ENCODE measurements at regions not wholly inside any gene's neighbourhood (a gene's known extent, or its start where the extent isn't known, plus 50 kb on each side); places are given as distances from the start of the nearest gene placed in this dataset.

- DNase-seq (ENCODE audit: low read depth): no peak
Observed at GRCh38 chr2:239500574-239501550, 100.0 kb upstream of the HDAC4 start.

DNA sequence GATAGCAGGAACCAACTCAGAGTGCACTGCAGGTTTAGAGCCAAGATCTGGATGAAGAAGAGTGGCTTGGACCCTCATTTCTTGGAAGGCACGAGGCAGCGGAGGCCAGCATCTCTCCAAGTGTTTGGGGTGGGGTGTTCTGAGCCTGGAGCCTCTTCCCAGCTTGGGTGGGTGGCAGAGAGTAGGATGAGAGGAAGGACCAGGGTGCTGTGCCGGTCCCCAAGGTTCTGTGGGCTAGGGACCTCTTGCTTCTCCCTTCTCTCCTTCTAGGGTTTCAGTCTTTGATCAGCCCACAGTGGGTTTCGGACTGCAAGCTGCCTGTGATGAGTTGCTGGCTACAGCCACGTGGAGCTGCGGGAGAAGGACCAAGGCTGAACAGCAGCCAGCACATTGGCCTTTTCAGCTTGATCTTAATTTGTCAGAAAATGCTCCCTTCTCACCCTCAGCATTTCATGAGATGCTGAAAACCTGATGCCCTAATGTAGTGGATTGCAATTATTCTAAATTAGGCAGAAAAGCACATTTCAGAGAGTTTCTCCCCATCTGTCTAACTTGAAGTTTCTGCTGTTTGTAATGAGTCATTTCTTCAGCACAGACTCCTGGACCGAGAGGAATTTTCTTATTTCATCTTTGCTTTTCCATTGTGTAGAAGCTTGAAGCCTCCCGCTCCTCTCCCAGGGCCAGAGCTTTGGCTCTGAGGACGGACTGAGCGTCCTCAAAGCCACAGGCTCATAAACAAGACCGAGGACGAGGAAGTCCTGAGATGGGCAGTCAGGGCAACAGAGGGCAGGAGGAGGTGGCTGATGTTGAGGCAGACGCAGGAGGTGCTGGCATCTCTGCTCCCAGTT, 99.1 kb upstream of the HDAC4 start:
- no peak for DNase-seq (ENCODE audit: low read depth)

DNA sequence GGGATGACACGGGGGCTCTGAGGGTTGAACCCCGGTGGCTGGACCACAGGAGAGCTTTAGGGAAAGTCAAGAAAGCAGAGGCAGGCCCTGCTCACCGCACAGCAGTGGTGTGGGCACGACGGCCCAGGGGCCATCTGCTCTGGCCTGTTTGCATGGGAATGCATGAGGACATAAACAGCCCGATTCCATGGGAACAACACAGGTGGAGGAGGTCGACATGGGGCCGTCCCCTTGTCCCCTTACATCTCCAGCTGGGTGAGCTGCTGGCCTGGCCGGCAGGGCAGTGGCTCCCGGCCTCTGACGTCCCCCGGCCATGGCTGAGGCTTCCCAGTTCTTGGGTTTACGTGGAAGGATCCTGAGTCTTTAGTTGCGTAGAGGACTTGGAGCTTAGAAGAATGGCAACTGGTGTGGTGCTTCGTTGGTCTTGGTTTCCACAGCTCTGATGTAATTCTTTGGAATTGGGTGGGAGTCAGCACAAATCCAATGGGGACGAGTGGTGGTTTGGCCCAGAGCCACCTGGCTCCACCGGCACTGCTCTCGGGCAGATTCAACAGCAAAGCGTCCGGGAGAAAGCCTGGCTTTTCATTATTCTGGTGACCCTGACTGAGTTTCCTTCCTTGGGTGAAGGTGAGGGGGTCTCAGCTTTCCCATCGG, 98.3 kb upstream of the HDAC4 start:
- no peak for DNase-seq (ENCODE audit: low read depth)

- DNase-seq (ENCODE audit: low read depth): no peak
Observed at GRCh38 chr2:239498576-239498975, 97.8 kb upstream of the HDAC4 start.

DNA sequence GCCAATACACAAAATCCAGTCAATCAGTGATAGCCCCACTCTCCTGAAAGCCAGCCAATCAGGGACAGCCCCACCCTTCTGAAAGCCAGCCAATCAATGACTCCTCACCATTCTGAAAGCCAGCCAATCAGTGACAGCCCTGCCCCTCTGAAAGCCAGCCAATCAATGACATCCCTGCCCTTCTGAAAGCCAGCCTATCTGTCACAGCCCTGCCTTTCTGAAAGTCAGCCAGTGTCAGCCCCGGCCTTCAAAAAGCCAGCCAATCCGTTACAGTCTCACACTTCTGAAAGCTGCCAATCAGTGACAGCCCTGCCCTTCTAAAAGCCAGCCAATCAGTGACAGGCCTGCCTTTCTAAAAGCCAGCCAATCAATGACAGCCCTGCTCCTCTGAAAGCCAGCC, 95.9 kb upstream of the HDAC4 start:
- no peak for DNase-seq (ENCODE audit: low read depth)

DNA sequence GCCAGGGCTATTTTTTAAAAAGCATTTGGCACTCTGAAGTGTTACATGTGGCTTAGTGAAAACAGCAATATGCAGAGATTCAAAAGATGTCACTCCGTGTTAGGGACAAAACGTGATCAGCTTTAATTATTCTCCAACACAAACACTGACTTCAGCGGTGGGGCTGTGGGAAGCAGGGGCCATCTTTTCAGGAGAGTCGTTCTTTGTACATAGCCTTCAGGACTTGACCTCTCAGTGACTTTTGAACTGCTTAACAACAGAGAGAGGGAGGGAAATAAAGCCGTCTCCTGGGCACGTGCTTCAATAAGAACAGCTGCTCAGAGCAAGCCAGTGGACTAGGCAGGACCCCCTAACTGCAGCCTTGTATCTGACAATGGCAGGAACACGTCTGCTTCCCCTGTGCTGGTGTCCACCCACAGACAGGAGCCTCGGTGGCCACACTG, 95.0 kb upstream of the HDAC4 start:
- no peak for DNase-seq (ENCODE audit: low read depth)

GRCh38 chr2:239495175-239495574, 94.4 kb upstream of the HDAC4 start:
- DNase-seq (ENCODE audit: low read depth): no peak

DNA sequence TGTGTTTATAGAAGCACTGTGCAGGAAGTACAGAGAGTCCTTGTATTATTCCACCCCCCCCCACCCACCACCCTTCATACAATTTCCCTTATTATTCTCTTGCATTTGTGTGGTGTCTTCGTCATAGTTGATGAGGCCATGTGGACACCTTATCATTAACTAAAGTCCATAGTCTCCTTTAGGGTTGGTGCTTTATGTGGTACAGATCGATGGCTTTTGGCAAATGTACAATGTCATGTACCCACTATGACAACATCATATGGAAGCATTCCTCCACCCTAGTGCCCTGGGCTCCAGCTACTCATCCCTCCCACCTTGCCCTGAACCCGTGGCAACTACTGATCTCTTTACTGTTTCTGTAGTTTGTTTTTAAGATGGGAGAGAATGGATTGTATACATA, 93.8 kb upstream of the HDAC4 start:
- no peak for DNase-seq (ENCODE audit: low read depth)

- DNase-seq (ENCODE audit: low read depth): no peak
Observed at GRCh38 chr2:239489481-239489880, 88.7 kb upstream of the HDAC4 start.

DNA sequence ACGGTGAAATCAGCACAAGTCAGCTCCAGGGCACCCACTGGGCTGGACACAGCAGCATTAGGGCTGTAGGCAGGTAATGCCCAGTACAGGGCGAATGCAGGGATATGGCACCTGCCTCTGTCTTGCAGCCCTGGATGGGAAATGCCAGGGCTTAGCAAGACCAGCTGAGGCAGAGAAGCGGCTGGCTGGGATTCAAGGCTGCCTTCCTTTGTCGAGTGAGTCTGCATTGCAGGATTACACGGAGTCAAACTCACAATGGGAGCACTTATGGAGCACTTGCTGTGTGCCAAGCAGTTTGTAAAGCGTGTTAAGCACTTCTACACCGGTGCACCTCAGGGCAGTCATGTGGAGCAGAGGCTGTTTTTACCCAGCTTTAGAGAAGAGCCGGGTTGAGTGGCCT, 87.3 kb upstream of the HDAC4 start:
- no peak for DNase-seq (ENCODE audit: low read depth)

- DNase-seq (ENCODE audit: low read depth): no peak
Observed at GRCh38 chr2:239487272-239487671, 86.5 kb upstream of the HDAC4 start.

DNA sequence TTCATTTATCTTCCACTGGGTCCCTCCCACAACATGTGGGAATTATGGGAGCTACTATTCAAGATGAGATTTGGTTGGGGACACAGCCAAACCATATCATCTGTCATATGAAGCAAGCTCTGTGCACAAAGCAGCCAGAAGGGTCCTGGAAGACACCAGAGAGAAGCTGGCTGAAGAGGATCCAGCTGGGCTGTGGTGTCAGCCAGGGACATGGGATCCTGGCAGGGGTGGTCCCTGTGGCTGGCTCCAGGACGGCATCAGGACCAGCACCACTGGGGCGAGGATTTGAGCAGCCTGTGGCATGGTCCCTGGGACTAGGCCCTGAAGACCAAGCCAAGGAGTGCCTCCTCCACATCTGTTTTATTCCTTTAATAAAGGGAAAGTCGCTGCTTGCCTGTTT, 84.8 kb upstream of the HDAC4 start:
- no peak for DNase-seq (ENCODE audit: low read depth)

DNA sequence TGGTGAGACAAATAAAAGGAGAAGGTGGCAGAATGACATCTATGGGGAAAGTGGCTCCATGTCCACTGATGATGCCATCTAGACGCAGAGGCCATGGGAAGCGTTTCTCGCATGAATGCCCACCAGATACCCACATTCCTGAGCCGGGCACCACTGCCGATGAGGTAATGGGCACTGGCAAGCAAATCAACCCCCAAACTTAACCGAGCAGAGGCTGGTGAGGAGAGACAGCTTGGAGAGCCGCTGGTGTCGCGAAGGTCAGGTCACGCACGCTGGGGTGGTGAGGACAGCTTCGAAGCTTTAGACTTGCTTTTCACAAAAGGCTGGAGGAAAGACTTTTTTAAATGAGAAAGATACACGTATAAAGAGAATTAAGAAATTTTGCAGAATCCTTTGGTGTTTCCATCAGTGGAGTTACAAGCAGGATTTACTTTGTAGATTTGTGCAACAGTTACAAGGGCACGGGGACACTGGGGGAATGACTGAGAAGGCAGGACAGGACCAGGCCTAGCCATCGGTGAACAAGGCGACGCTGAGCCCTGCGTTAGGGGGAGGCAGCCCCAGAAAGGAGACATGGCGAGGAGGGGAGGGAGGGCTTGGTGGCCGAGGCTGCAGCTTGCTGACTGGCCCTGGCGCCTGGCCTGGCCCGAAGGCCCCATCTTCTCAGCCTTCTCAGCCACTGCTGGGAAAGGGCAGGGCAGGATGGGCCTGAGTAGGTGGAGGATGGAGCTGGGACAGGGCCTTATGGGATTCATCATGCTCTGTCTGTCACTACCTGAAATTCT, 83.9 kb upstream of the HDAC4 start:
- no peak for DNase-seq (ENCODE audit: low read depth)

DNA sequence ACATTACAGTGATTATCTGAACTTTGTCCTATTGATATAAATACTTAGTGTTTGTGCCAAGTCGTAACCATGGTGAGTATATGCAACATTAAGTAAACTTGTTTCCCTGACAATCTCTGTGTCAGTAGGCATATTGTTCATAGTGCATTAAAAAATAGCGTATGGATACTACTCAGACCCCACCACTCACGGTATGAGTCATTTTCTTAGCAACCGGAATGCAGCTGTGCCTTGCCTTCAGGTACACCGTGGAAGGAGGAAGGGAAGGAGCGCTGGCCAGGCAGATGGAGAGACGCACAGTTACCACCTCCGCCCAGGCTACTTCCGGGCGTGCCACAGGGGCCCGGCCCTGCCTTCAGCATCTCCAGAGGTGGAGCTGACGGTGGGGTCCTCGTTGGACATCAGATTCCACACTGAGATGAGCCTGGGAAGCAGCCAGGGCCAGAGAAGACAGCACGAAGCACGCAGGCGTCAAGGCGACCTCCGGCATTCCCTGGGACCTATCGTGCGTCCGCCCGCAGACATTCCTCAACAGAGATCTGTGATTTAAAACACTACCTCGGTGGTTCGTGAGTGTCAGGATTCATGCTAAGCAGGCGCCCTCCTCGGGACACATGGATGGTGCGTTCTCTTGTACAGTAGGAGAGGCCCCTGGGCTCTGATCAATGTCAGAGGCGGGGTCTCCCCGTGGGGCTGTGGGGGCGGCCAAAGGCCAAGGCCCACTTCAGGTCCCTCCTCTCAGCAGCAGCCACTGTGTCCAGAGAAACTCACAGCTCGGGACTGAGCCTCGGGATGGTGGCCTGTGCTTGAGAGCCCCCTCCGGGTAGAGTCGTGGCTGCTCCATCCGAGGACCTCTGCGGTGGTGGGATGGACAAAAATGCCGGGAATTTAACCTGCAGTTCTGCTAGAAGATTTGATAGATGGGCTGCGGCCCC, 82.2 kb upstream of the HDAC4 start:
- peak; percentile 1 for DNase-seq (ENCODE audit: low read depth)

DNA sequence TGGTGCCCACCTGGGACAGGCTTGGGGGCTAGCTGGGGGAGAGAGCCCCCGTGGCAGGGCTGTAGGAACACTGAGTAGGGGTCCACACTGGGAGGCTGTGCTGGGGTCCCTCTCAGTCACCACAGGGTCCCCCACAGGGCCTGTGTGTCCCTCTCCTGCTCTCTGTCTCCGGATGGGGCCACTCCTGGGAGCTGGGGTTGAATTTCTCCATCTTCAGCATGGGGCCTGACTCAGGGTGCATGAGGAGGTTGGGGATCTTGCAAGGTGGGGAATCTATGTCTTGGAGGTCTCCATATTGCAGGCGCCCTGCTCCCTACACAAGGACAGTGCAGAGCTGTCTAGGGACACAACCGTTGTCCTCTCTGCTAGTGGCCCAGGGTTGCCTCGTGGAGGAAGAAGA, 78.7 kb upstream of the HDAC4 start:
- no peak for DNase-seq (ENCODE audit: low read depth)

GRCh38 chr2:239477591-239477990, 76.8 kb upstream of the HDAC4 start:
- DNase-seq (ENCODE audit: low read depth): no peak

- DNase-seq (ENCODE audit: low read depth): no peak
Observed at GRCh38 chr2:239476757-239477585, 76.2 kb upstream of the HDAC4 start.

DNA sequence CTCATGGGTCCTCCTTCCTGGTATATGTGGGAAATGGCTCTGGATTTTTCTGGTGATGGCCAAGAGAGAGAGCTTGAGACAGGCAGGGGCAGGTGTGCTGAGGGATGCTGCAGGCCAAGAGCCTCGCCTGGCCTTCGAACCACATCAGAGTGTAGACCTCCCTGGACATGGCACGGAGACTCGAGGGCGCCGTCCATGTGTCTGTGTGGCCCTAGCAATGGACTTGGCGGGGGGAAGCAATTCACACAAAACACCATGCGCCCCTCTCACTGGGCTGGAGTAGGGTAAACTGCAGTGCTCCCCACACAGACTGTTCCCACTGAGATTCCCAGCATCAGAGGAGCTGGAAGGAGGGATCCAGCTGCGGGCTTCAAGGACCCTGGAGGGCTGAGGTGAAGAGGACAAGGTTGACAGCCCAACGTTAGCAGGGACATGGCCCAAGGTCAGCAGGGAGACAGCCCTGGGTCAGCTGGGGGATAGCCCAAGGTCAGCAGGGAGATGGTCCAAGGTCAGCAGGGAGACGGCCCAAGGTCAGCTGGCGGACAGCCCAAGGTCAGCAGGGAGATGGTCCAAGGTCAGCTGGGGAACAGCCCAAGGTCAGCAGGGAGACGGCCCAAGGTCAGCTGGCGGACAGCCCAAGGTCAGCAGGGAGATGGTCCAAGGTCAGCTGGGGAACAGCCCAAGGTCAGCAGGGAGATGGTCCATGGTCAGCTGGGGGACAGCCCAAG, 75.4 kb upstream of the HDAC4 start:
- DNase-seq (ENCODE audit: low read depth): no peak
